ENCODE measurements at regions not wholly inside any gene's neighbourhood (a gene's known extent, or its start where the extent isn't known, plus 50 kb on each side); places are given as distances from the start of the nearest gene placed in this dataset.

GRCh38 chr19:28603453-28603852, 609.5 kb downstream of the UQCRFS1 start:
- Histone ChIP-seq H3K27ac (no peak overlapping the region), H3K4me1 (peaks cover 17% of the 10 kb centered on the region), H3K36me3 (replicated peaks in 1 of 2; ENCODE audit: insufficient read depth in 1 of 2, low read depth in 2 of 2) (no peaks in the 10 kb centered on the region), H3K9me3 (peaks cover 0 to 9% (median 0%) of the 10 kb centered on the region in 3 donors), H3K4me3 (no peak overlapping the region), H3K27me3 (no peaks in the 10 kb centered on the region)
- 87 to 91% methylated on average over 2 of the region's 2 CpGs for WGBS, 2 donors
- ATAC-seq (no peak), DNase-seq (no peak)
- TF ChIP-seq CTCF (IDR thresholded peaks at IDR 0.05) (no peak), POLR2A (IDR thresholded peaks at IDR 0.05) (no peak)
- intact Hi-C loops (cut with DNase I) = no loop called here

GRCh38 chr19:28602675-28603298, 610.2 kb downstream of the UQCRFS1 start:
- Histone ChIP-seq H3K4me3 (no peak overlapping the region), H3K36me3 (replicated peaks in 1 of 2; ENCODE audit: insufficient read depth in 1 of 2, low read depth in 2 of 2) (no peaks in the 10 kb centered on the region), H3K9me3 (peaks cover 0 to 9% (median 0%) of the 10 kb centered on the region in 3 donors), H3K27ac (no peak overlapping the region), H3K27me3 (no peaks in the 10 kb centered on the region), H3K4me1 (peaks cover 24% of the 10 kb centered on the region)
- intact Hi-C loops (cut with DNase I) = no loop called here
- 68 to 70% methylated on average over 9 of the region's 9 CpGs for WGBS, 2 donors
- no peak for ATAC-seq
- DNase-seq = no peak
- TF ChIP-seq POLR2A (IDR thresholded peaks at IDR 0.05) = no peak
- TF ChIP-seq CTCF (IDR thresholded peaks at IDR 0.05) = no peak

GRCh38 chr19:28601723-28602440, 611.1 kb downstream of the UQCRFS1 start:
- DNase-seq (no peak), ATAC-seq (no peak)
- Histone ChIP-seq H3K9me3 (peaks cover 0 to 5% (median 0%) of the 10 kb centered on the region in 3 donors), H3K27ac (no peak overlapping the region), H3K27me3 (no peaks in the 10 kb centered on the region), H3K4me3 (no peak overlapping the region), H3K4me1 (peaks cover 33% of the 10 kb centered on the region), H3K36me3 (replicated peaks in 1 of 2; ENCODE audit: insufficient read depth in 1 of 2, low read depth in 2 of 2) (no peaks in the 10 kb centered on the region)
- TF ChIP-seq CTCF (IDR thresholded peaks at IDR 0.05) (no peak), POLR2A (IDR thresholded peaks at IDR 0.05) (no peak)
- WGBS, 2 donors = 57 to 59% methylated on average over 7 to 10 of the region's 10 CpGs
- intact Hi-C loops (cut with DNase I) = no loop called here

- Histone ChIP-seq H3K27ac (peak overlapping the region in 2 of 4 donors; percentile 73 to 75), H3K36me3 (replicated peaks in 1 of 2; ENCODE audit: insufficient read depth in 1 of 2, low read depth in 2 of 2) (no peaks in the 10 kb centered on the region), H3K4me3 (no peak overlapping the region), H3K9me3 (no peaks in the 10 kb centered on the region), H3K4me1 (peaks cover 36% of the 10 kb centered on the region), H3K27me3 (no peaks in the 10 kb centered on the region)
- 24 to 41% methylated on average over 3 of the region's 3 CpGs for WGBS, 2 donors
- DNase-seq (no peak), ATAC-seq (no peak)
- intact Hi-C loops (cut with DNase I) = no loop called here
- TF ChIP-seq CTCF (IDR thresholded peaks at IDR 0.05) = no peak
- no peak for TF ChIP-seq POLR2A (IDR thresholded peaks at IDR 0.05)
Measured at GRCh38 chr19:28598861-28599260, 614.1 kb downstream of the UQCRFS1 start.
